GM12865 (cell line): ENCODE measurements at regions not wholly inside any gene's neighbourhood (a gene's known extent, or its start where the extent isn't known, plus 50 kb on each side); places are given as distances from the start of the nearest gene placed in this dataset.

Experiments
- DNase-seq: peaks from one replicate; pipeline ENCODE4 v3.0.0; 2010; ENCODE audit warnings: low read depth
- H3K4me3 ChIP-seq: 2 replicates; pipeline ENCODE4 v1.5.1; 2011; ENCODE audit warnings: mild to moderate bottlenecking, low read depth, low read length, control low read depth
- TF ChIP-seq, protein P1 (sequence below): IDR thresholded peaks from 2 replicates; pipeline ENCODE4 v1.5.1; 2011; ENCODE audit warnings: low read length, control low read depth, low read depth, inconsistent platforms; ENCODE audit not compliant: insufficient read depth; ENCODE audit errors: missing control alignments

DNA sequence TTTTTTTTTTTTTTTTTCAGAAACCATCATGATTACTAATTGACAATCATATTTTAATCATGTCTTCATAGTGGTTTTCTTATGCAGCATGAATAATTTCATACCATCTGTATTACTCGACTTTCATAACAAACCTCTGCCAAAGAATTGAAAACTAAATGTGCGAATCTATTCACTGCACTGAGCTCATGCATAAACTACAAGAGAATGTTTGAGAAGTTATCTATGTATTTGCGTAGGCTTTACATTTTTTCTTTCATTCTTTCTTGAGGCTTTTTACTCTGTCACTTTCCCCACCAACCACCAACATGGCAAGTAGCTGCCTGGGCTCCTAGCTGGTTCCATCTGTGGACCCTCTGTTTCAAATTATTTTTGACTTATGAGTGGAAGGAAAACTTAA lies 1761.0 kb downstream of the STIM2 start:
- no peak for DNase-seq
- TF ChIP-seq, protein P1, sequence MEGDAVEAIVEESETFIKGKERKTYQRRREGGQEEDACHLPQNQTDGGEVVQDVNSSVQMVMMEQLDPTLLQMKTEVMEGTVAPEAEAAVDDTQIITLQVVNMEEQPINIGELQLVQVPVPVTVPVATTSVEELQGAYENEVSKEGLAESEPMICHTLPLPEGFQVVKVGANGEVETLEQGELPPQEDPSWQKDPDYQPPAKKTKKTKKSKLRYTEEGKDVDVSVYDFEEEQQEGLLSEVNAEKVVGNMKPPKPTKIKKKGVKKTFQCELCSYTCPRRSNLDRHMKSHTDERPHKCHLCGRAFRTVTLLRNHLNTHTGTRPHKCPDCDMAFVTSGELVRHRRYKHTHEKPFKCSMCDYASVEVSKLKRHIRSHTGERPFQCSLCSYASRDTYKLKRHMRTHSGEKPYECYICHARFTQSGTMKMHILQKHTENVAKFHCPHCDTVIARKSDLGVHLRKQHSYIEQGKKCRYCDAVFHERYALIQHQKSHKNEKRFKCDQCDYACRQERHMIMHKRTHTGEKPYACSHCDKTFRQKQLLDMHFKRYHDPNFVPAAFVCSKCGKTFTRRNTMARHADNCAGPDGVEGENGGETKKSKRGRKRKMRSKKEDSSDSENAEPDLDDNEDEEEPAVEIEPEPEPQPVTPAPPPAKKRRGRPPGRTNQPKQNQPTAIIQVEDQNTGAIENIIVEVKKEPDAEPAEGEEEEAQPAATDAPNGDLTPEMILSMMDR: no peak
- no peak overlapping the region for H3K4me3 ChIP-seq

DNA sequence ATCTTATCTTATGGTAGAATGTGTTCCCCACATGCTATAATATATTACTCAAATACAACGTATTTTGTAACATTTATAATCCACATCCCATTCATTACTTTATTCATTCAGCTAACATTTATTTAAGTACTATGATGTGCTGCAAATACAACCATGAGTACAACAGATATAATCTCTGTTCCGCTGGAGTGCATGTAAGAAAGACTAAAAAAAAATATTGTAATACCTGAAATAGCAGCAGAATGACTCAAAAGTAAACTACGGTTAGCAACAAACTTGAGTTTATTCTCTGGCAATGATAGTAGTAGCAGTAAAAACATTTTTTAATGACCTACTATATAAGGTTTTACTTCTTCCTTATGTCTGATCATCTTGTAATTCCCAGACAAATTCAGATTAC lies 1776.3 kb downstream of the STIM2 start:
- DNase-seq: no peak
- TF ChIP-seq, protein P1: no peak

DNA sequence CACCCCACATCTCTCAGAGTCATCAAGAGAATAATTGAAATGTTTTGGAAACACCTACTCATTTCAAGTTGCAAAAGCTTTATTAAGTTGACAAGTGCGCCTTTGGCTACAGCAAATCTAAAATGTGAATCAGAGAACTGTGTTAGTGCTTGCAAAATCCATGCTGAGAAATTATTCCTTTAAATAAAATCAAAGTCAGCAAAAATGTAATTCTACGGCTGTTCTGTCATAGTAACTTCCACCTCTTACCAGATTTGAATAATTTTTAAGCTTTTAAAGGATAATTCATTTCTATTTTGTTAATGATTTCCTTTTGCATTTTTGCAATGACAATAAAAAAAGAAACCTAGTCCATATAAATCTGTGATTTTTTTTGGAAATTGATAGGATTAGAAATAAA lies 1779.1 kb downstream of the STIM2 start:
- no peak for DNase-seq
- no peak overlapping the region for H3K4me3 ChIP-seq
- TF ChIP-seq, protein P1: no peak

More for the DNA sequence above, 1776.3 kb downstream of the STIM2 start:
- no peak overlapping the region for H3K4me3 ChIP-seq

DNA sequence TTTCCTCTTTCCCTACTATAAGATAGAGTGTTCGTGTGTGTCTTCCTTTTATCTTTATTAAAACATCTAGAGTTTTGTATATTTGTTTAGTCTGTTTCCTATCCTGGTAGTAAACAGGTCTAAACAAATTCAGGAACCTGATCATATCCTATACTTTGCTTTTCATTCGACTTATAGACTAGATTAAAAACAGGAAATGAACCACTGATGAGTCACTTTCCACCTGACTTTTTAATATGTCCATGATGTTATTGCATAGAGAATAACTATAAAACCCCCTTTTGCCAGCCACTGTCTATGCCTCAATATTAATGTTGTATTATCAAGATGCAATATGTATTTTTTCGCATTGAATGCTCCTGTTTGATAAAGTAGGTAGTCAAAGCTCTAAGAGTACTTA lies 1794.0 kb downstream of the STIM2 start:
- TF ChIP-seq, protein P1: no peak
- no peak overlapping the region for H3K4me3 ChIP-seq
- no peak for DNase-seq

DNA sequence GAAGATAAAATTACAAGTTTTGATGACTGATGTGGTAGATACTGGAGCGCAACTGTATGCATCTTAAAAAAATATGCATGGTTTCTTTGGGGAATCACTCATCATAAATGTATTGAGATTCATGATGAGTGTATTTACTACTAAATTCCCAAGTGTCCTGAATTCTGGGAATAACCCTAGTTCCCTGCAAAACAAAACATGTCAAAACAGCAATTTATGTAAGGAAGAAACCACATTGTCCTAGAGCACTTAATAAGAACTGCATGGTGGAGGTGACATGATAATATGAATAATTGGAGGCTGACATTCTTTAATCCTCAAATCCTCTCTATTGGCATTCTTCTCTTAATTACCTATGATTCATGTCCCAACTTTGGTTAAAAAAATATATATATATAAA lies 1804.7 kb downstream of the STIM2 start:
- no peak overlapping the region for H3K4me3 ChIP-seq
- TF ChIP-seq, protein P1: no peak
- DNase-seq: no peak

DNA sequence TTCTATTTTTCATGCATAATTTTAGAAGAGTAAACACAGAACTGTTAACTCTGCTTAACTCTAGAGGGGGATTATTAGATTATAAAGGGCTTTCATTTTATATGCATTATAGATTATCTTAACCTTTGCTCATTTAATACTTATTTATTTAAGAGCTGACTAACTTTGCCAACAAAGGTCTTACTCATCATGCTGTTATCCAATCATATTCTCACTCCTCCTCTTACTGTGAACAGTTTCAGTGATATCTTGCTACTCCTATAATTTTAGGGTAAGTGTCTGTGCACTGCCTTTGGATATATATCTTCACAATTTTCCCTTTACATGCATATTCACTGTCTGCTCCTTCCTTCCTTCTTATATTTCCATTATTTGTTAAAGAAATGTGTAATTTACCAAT lies 1814.9 kb downstream of the STIM2 start:
- no peak overlapping the region for H3K4me3 ChIP-seq
- no peak for DNase-seq
- TF ChIP-seq, protein P1: no peak

DNA sequence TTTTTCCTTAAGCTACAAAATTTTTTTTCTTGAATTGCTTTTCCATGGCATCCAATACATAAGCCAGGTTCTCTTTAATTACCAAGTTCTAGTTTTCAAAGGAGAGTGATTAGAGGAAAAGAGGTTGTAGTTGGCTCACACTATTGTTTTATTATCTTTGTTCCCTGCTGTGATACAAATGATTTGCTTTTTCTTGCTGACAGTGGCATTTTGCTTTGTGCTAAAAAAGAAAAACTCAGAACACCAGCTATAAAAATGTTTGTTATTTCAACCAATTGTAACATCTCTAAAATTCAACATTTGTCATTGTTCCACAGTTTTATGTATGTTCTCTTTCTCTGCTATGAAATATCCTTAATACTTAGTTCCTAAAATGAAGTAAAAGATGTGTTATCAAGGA lies 1817.2 kb downstream of the STIM2 start:
- TF ChIP-seq, protein P1: no peak
- no peak overlapping the region for H3K4me3 ChIP-seq
- no peak for DNase-seq
